K562 (cell line): ENCODE measurements at regions not wholly inside any gene's neighbourhood (a gene's known extent, or its start where the extent isn't known, plus 50 kb on each side); places are given as distances from the start of the nearest gene placed in this dataset.

ENCODE experiments used
- ATAC-seq: fragments of 200-7000 bp; cut with Tn5 transposase; 3 replicates; pipeline ENCODE4 v1.9.1; 2020; ENCODE audit warnings: moderate library complexity
- BruUV-seq: library from RNA; stranded (reverse); fragments of 400-500 nt; replicated peaks from 2 replicates; lab custom pipeline; 2021; lab: Mats Ljungman, UMichigan
- CTCF ChIA-PET: fragments of 300-600 bp; formaldehyde crosslinking; extraction: SDS; loops from one replicate; lab custom pipeline; 2021; ENCODE audit warnings: low intra/inter-chr PET ratio; lab: Yijun Ruan, JAX
- POLR2A ChIA-PET: fragments of 300-600, 350-650 bp; sonication (Branson Sonifier 250); formaldehyde crosslinking; extraction: SDS; loops from one replicate; lab custom pipeline; 2021; ENCODE audit warnings: antibody characterized with exemption, inconsistent platforms; lab: Yijun Ruan, JAX
- DNase-seq, 4 experiments: peaks; one replicate each; pipeline versions ENCODE4 v3.0.0 to v3.0.0-alpha.2; 2011 to 2018; ENCODE audit warnings: low spot score in 3 of 4, mixed read lengths in 3 of 4; ENCODE audit errors: extremely low read depth in 1 of 4
- FAIRE-seq: peaks from 2 replicates; lab custom pipeline; 2011; peaks lifted over from hg19 to GRCh38; lab: Jason Lieb, UNC
- H2AFZ ChIP-seq: 2 replicates; pipeline ENCODE4 v1.6.0; 2011; ENCODE audit warnings: low read depth, low read length, control low read depth, inconsistent platforms
- H3K27ac ChIP-seq: fragments of 200-600 bp; 3 replicates; pipeline ENCODE4 v1.8.0; 2011; ENCODE audit warnings: low read depth, mild to moderate bottlenecking, control low read depth, inconsistent platforms, low read length, moderate library complexity, mixed read lengths; ENCODE audit errors: extremely low read depth
- H3K27me3 ChIP-seq, 2 experiments: fragments of 300-600 bp in 1 of 2; 2 replicates in 1 of 2; 3 replicates in 1 of 2; pipeline versions ENCODE4 v1.6.0 to v1.8.0; 2011; ENCODE audit warnings: inconsistent platforms in 2 of 2, low read length in 2 of 2, mild to moderate bottlenecking in 1 of 2, mixed read lengths in 1 of 2, moderate library complexity in 1 of 2; ENCODE audit not compliant: control insufficient read depth in 2 of 2, insufficient read depth in 2 of 2
- H3K36me3 ChIP-seq: fragments of 300-600 bp; 3 replicates; pipeline ENCODE4 v1.8.0; 2011; ENCODE audit warnings: mild to moderate bottlenecking, low read length, inconsistent platforms; ENCODE audit not compliant: control insufficient read depth, insufficient read depth
- H3K4me1 ChIP-seq, 2 experiments: fragments of 200-600 bp in 1 of 2; replicated peaks in 1 of 2; 2 replicates in 1 of 2; 3 replicates in 1 of 2; pipeline versions ENCODE4 v1.5.1 to v1.8.0; 2011; ENCODE audit warnings: inconsistent platforms in 2 of 2, low read length in 2 of 2, mild to moderate bottlenecking in 1 of 2, mixed read lengths in 1 of 2, moderate library complexity in 1 of 2; ENCODE audit not compliant: control insufficient read depth in 2 of 2, insufficient read depth in 2 of 2
- H3K4me2 ChIP-seq: 2 replicates; pipeline ENCODE4 v1.6.1; 2011; ENCODE audit warnings: low read length, control low read depth, inconsistent platforms, mixed read lengths; ENCODE audit not compliant: insufficient read depth
- H3K4me3 ChIP-seq: fragments of 200-600 bp; sonication (generic), shearing (Covaris generic); 2 replicates; pipeline ENCODE4 v1.5.1; 2016; ENCODE audit warnings: control low read depth, inconsistent platforms
- H3K79me2 ChIP-seq: fragments of 200-600 bp; 3 replicates; pipeline ENCODE4 v1.8.0; 2011; ENCODE audit warnings: low read length, inconsistent platforms; ENCODE audit not compliant: control insufficient read depth, insufficient read depth
- H3K9ac ChIP-seq, 2 experiments: 2 replicates each; pipeline versions ENCODE4 v1.6.0 to v1.6.1; 2011; ENCODE audit warnings: low read depth in 2 of 2, low read length in 2 of 2, control low read depth in 1 of 2, inconsistent platforms in 1 of 2, mild to moderate bottlenecking in 1 of 2, mixed read lengths in 1 of 2; ENCODE audit not compliant: insufficient read depth in 1 of 2
- H3K9me1 ChIP-seq: one replicate; pipeline ENCODE4 v1.6.0; 2011; ENCODE audit warnings: inconsistent platforms, mild to moderate bottlenecking, low read length, moderate library complexity; ENCODE audit not compliant: control insufficient read depth, insufficient read depth
- H3K9me3 ChIP-seq: replicated peaks from 2 replicates; pipeline ENCODE4 v1.5.1; 2011; ENCODE audit warnings: low read depth, low read length, inconsistent platforms; ENCODE audit not compliant: control insufficient read depth, insufficient read depth
- H4K20me1 ChIP-seq: replicated peaks from 2 replicates; pipeline ENCODE4 v1.6.1; 2011; ENCODE audit warnings: low read length, inconsistent platforms, mixed read lengths; ENCODE audit not compliant: control insufficient read depth, insufficient read depth
- CSDE1 ChIP-seq, 2 experiments: fragments of 450-650 bp; IDR thresholded peaks; 2 replicates each; pipeline ENCODE4 v1.6.1; 2016; ENCODE audit warnings: mild to moderate bottlenecking in 1 of 2
- HCFC1 ChIP-seq: IDR thresholded peaks from 2 replicates; pipeline ENCODE4 v1.6.1; 2012; ENCODE audit warnings: low read depth, low read length, improper control_type of control experiment
- MAX ChIP-seq: sonication (generic); formaldehyde crosslinking; IDR thresholded peaks from 2 replicates; pipeline ENCODE4 v1.9.0; 2022; ENCODE audit warnings: mild to moderate bottlenecking, missing genetic modification reagents
- NCOA6 ChIP-seq: fragments of 450-650 bp; IDR thresholded peaks from 2 replicates; pipeline ENCODE4 v1.6.1; 2017; ENCODE audit warnings: mild to moderate bottlenecking
- TEAD1 ChIP-seq, 2 experiments: fragments of 450-650 bp in 1 of 2; sonication (generic) in 1 of 2; formaldehyde crosslinking; IDR thresholded peaks; 2 replicates each; pipeline versions ENCODE4 v1.4.0 to v1.8.0; 2020 to 2022; ENCODE audit warnings: mild to moderate bottlenecking in 2 of 2, missing genetic modification reagents in 1 of 2
- UBTF ChIP-seq, 2 experiments: IDR thresholded peaks; 2 replicates each; pipeline ENCODE4 v1.6.1; 2012; ENCODE audit warnings: improper control_type of control experiment in 2 of 2, low read depth in 2 of 2, low read length in 2 of 2, borderline replicate concordance in 1 of 2
- ZNF354B ChIP-seq: fragments of 250-450 bp; sonication (Bioruptor Pico); IDR thresholded peaks from 2 replicates; pipeline ENCODE4 v1.4.0; 2020
- ZNF75A ChIP-seq: fragments of 450-650 bp; formaldehyde crosslinking; IDR thresholded peaks from 2 replicates; pipeline ENCODE4 v1.4.0; 2020; ENCODE audit warnings: mild to moderate bottlenecking
- WGBS: fragments of 100-300 bp; shearing (Covaris generic); methylation state at CpG from one replicate; pipeline ENCODE4 v1.1.6; 2016; ENCODE audit warnings: low coverage, mixed read lengths; ENCODE audit not compliant: insufficient coverage; ENCODE audit errors: missing lambda C conversion rate; 5-methylcytosine and 5-hydroxymethylcytosine counted together
- in situ Hi-C: fragments of 300-500 bp; cut with MboI; formaldehyde crosslinking; loops from 4 replicates; pipeline ENCODE4 v1.15.0; 2018; ENCODE audit warnings: inconsistent platforms, mixed read lengths
- intact Hi-C: fragments of 100-400 bp; cut with micrococcal nuclease; formaldehyde crosslinking; loops from 2 replicates; pipeline ENCODE4 v1.14.2; 2022

GRCh38 chr1:67941155-67941554 lies 107.9 kb upstream of the GNG12 start:
- no peak overlapping the region for H3K4me3 ChIP-seq
- WGBS = 54% methylated on average over 4 of the region's 4 CpGs
- peak overlapping the region; percentile 18; the same call in 1 of the 2 replicates for H2AFZ ChIP-seq
- no peaks in the 10 kb centered on the region for H3K27me3 ChIP-seq
- in situ Hi-C loops = no loop called here
- FAIRE-seq (no peak), DNase-seq (no peak), ATAC-seq (0 out of 3 replicates have a peak, but pooled peaks have one; percentile 33)
- no peaks in the 10 kb centered on the region; a peak in 1 of 5 replicates for H3K4me1 ChIP-seq
- H3K27ac ChIP-seq = no peak overlapping the region
- no peak overlapping the region for H3K4me2 ChIP-seq
- no peak overlapping the region for H3K9ac ChIP-seq
- POLR2A ChIA-PET = interaction anchor here (0.6 to 1.5 kb wide), 5 partner anchors 9 to 645 kb away, joined by 3 to 5 read pairs (median 4); no protein-coding TSS in a partner anchor
- CTCF ChIA-PET = no interaction called here
- H3K36me3 ChIP-seq = no peaks in the 10 kb centered on the region
- no TSS peak for BruUV-seq
- H3K9me1 ChIP-seq = no peaks in the 10 kb centered on the region
- no peak for TF ChIP-seq ZNF354B
- no peak for TF ChIP-seq TEAD1 (CRISPR knock-in tag; IDR thresholded peaks at IDR 0.05)
- no peak for TF ChIP-seq MAX (CRISPR knock-in tag)
- TF ChIP-seq NCOA6 = no peak
- TF ChIP-seq CSDE1 (IDR thresholded peaks at IDR 0.05) = no peak
- no peak for TF ChIP-seq UBTF (IDR thresholded peaks at IDR 0.05; ENCODE audit: borderline replicate concordance in 1 of 2, low read depth in 2 of 2, low read length in 2 of 2)
- TF ChIP-seq ZNF75A (CRISPR knock-in tag) = no peak
- TF ChIP-seq HCFC1 = no peak
- no peaks in the 10 kb centered on the region for H3K9me3 ChIP-seq
- no peaks in the 10 kb centered on the region for H3K79me2 ChIP-seq
- no peaks in the 10 kb centered on the region for H4K20me1 ChIP-seq
- intact Hi-C loops = no loop called here
